SHP77 treated with DMSO at 0.1 percent for 48 hours (cell line): ENCODE measurements at regions not wholly inside any gene's neighbourhood (a gene's known extent, or its start where the extent isn't known, plus 50 kb on each side); places are given as distances from the start of the nearest gene placed in this dataset.
"Not testable (repeated sequence)": the region's sequence is repeated elsewhere in the genome, so short reads cannot be mapped to it uniquely, and the experiment has no call there.

Source experiments
- DNase-seq: peaks from one replicate; lab custom pipeline; 2025; lab: John Stamatoyannopoulos, UW

DNA sequence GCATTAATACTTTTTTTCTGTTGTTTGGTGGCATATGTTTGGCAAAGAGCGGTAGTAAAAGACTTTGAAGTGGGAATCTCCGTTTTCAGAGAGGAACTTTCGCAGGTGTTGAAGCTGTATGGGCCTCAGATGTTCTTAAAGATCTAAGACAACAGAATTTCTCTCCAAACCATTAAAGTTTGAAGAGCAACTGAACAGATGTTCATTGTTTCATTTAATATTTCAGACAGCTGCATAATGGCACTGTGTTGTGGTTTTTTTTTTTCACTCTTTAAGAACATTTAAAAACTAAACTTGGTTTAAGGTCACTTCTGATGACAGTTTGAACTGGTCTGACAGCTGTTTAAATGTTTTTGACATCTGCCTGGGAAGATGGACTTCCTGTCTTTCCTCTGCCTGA lies 882.7 kb upstream of the PCDH10 start:
- no peak for DNase-seq

DNA sequence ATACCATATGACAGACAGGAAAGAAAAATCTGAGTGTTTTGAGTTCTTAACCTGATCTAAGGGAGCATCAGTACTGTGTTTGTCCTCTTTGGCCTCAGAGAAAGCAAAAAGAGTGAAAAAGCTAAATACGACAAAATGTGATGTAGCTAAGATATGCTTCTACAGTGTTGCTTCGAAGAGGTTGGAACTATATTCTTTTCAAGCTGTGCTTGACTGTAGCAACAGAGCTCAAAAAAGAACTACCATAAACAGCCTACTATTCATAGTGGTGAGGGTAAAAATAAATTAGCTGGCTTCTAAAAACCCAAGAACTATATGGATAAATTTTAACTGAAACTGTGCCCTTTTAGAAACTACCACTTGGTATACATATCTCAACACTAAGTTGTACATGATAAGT lies 881.8 kb upstream of the PCDH10 start:
- DNase-seq, result no peak

DNA sequence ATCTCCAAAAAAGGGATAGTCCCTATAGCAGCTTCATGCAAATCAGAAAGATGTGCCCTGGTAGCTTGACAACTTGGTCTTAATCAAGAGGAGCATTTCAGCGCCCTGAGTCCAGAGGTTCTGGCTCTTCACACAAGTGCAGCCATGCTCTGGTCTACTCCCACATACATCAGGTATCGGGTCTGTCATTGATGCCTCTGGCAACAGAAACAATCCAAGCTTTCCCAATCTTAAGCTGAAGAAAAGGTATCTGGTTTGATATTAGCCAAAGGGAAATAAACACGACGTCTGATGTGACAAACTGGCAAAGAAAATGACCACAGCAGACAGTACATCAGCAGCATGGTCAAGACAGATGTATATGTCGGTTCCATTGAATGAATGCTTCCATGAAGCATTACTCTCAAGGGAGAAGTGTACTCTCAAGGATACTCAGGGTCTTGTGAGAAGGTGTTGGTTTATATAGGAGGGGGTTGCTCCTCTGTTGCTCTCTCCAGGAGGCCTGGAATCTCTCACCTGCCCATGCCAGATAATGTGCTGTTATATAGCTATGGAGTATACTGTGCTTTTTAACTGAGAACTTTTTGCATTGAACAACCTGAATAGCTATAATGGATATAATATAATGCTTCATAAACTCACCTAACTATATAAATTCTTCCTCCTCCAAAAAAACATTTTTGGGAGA lies 879.6 kb upstream of the PCDH10 start:
- DNase-seq, result no peak

DNA sequence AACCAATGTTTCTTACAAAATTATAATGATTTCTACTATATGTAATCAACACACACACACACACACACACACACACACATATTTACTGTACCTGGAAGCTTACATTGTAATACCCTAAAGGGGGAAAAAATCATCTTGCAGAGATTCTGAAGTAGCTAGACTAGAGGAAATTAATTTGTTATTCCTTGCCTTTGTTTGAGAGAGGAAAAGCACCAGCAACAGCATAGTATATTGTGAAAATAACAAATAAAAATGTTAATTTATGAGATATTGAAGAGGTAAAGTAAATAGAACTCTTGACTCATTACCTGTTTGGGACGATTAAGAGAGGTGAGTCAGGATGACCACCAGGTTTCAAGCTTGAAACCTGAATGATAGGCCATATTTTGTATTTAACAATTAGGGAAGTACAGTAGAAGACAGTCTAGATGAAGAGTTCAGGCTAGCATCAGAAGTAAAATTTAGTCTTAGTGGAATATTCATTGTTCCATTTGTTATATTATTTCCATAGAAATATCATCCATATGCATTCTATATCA lies 873.4 kb upstream of the PCDH10 start:
- no peak for DNase-seq

DNA sequence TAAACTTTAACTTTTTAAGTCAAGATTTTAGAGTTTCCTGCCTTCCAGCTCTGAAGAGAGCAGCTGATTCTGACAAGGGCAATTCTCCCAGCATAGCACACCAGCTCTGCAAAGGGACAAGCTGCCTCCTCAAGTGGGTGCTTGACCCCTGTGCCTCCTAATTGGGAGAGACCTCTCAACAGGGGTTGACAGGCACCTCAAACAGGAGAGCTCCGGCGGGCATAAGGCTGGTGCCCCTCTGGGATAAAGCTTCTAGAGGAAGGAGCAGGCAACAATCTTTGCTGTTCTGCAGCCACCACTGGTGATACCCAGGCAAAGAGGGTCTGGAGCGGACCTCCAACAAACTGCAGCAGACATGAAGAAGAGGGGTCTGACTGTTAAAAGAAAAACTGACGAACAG lies 872.9 kb upstream of the PCDH10 start:
- DNase-seq, result no peak

DNA sequence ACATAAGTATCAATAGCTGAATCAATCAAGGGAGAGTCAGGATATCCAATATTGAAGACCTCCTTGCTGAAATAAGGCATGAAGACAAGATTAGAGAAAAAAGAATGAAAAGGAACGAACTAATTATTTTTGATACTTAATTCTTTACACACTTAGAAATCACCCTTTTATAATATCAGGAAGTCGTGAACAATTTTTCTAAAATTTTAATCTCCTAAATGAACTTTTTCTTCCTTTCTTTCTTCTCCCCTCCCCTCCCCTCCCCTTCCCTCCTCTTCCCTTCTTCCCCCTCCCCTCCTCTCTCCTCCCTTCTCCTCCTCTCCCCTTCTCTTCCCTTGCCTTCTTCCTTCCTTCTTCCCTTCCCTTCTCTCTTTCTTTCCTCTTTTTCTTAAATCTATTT lies 872.1 kb upstream of the PCDH10 start:
- DNase-seq, result no peak

DNA sequence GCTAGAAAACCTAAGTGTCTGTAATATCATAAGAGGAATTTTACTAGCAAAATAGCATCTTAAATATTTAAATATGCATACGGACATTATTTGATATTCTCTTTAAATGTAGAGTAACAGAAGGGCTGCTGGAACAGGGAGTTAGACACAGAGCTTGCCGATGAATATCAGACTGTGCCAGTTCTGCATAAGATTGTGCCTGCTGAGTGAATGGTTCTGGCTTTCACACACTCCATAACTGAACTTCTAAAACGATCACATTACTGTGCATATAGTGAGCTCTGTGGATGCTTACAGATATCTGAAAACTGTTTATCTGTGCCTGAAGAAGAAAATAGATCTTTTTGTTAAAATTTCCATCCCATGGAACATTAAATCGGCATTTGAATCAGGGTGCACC lies 867.4 kb upstream of the PCDH10 start:
- no peak for DNase-seq

DNA sequence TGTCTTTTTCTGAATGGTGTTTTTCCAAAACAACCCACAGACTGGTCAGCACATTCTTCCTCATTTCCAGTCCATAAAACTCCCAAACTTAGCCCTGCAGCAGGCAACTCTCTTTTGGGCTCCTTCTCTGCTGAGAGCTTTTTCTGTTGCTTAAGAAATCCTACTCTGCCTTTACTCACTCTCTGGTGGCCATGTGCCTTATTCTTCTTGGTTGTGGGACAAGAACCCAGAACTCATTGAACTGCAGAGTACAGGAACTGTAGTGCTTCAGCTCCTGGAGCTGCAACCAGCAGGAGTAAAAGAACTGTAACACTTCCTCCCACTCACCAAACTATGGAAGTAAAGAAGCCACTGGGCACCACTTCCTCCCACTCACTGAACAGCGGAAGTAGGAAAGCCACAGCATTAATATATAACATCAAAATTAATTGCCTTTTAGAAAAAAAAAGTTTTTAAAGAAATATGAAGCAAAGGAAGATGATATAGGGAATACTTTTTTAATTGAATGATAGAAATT lies 864.1 kb upstream of the PCDH10 start:
- DNase-seq, result no peak

DNA sequence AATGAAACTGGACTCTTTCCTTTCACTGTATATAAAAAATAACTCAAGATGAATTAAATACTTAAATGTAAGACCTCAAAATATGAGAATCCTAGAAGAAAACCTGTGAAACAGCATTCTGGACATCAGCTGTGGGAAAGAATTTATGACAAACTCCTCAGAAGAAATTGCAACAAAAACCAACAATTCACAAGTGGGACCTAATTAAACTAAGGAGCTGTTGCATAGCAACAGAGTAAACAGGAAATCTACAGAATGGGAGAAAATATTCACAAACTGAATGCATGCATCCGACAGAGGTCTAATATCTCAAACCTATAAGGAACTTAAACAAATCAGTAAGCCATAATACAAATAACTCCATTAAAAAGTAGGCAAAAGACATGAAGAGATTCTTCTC lies 851.7 kb upstream of the PCDH10 start:
- DNase-seq, result no peak

DNA sequence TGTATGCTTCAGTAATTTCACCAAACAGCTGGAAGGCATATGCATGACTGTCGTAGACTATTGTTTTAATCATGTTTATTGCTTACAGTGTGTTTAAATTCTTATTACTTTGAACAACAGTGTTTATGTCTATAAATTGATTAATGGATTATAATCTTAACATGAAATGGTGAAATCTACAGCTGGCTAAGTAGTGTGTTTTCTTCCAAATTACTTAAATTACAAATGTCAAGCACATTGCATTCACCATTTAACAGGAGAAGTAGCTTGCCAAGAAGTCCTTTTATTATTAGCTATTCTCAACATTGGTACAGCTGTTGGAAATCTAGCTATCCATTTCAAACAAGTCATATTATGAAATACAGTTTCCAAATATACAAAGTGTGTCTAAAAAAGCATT lies 849.3 kb upstream of the PCDH10 start:
- DNase-seq, result no peak

DNA sequence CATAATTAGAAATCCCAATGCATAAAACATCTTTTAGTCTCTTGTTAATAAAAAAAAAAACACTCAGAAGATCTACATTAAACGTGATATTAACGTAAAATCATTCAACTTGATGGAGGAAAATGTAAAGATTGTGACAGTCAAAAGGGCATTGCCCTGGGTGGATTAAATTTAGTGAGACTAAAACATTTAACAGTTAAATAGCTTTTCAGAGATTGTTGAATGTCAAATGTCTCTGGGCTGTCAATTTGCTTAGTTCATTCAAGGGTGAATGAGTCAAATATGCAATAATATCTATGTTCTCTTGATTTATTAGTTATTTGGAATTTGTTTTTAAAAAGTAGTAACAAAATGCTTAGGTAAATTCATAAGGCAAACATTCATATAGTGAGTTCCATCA lies 836.6 kb upstream of the PCDH10 start:
- no peak for DNase-seq

DNA sequence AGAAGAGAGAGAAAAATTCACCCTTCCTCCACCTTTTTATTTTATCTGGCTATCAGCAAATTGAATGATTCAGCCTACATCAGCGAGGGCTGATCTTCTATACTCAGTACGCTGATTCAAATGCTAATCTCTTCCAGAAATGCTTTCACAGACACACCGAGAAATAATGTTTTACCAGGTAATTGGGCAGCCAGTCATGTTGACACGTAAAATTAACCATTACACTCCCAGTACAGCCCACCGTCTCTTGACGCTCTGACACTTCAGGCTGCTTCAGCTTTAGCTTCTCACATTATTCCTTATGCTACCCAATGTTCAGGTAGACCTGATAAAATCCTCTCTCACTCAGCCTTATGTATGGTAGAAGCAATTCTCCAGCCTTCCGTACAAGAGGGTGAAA lies 835.2 kb upstream of the PCDH10 start:
- DNase-seq, result no peak

DNA sequence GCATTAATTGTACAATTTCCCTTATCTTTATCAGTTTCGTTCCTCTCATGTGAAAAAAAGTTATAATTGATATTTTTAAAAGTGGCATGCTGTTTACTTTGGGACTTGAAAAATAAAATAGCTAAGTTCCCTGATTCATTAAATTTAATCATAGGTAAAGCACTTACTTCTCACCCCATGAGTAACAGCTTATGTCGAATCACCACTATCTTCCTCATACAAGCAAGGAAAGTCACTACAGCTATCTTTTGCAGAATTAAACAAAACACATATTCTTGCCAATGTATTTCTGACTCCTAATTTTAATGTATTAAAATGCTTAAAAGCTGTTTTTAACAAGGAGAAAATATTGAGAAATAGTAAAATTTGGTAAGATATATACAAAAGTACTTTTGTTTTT lies 832.4 kb upstream of the PCDH10 start:
- DNase-seq, result no peak

DNA sequence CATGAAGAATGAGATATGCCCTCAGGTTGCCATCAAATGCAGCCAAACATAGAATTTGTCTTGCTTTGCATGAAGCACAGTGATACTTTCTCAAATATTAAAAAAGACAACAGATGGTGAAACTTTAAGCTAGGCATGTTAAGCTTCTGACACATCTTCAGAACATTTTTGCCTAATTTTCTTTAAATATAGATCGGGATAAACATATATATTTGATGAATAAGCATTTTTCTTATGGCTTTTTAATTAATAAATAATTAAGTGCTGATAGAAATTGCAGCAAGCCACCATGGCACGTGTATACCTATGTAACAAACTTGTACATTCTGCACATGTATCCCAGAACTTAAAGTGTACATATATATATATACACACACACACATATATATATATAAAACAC lies 831.2 kb upstream of the PCDH10 start:
- DNase-seq, result no peak

DNA sequence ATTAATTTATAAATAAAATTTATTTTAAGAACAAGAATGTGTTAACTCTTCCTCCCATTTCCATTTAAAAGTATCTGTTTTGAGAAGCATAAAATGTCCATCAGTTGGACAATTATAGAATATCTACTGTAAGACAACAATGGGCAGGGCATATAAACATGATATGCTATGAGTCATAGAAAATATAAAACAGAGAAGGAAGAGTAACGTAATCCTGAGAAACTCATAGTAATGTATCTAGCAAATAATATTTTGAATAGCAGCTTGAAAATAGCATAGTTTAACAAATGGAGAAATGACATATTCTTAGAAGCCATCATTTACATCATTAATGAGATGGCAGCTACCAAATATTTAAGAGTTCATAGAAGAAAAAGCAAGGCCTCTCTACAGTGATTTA lies 820.3 kb upstream of the PCDH10 start:
- DNase-seq, result no peak

DNA sequence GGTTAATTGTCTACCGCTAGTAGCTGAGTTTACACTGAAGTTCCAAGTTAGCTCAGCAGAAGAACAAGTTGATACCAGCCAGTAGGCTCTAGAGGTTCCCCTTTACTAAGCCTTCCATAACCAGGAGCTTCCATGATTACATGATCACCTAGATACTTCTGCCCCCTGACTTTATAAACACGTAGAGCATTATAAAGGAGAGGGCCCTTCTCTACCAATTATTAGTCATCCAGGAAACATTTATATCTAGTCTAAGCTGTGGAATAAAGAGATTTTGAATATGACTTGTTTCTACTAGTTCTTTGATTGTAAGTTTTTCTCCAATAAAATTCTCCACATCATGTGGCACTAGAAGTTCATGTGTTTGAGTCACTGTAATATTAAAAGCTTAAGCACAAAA lies 818.1 kb upstream of the PCDH10 start:
- DNase-seq, result no peak

DNA sequence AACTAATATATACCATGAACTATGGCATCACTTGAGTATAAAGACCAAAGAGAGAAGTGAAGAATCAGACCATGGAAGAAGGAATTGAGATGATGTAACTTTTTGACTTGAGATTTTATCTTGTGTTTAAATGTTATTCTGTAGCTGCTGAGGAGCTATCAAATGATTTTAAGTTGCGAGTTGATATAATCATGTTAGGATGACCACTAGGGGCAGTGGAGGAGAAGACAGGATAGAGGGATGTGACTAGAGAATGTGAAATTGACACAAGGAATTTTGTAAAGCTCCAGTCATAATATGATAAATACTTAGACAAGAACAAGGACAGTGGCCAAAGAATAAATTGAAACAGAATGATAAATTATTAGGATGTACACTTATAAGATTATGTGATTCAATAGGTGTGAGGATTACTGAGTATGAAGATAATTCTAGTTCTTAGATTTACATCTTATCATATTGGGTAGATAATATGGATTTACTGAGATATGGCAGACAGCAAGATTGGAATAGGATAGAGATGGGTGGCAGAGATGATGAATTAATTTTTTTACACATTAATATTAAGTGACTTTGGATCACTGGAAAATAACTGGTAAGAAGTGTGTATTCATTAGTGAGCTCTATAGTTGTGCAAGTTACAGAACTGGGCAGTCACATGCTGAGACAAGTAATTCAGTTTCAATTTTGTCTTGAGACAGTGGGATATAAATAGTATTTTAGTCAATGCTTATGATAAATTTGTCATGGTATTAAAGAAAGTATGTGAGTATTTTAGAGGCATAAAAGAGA lies 816.0 kb upstream of the PCDH10 start:
- DNase-seq, result no peak

DNA sequence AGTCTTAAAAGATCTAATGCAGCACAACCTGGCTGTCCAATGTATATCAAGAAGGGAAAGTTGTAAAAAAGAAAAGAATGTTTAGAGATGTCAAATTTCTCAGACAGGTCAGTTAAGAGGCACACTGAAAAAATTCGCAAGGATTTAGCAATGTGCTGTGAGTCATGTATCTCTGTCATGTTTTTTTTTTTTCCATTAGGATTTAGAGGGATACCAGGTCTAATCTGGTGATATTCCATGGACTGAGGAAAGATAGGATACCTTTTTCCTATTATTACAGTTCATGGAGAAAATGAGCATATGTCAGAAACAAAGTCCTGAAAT lies 815.4 kb upstream of the PCDH10 start:
- no peak for DNase-seq

DNA sequence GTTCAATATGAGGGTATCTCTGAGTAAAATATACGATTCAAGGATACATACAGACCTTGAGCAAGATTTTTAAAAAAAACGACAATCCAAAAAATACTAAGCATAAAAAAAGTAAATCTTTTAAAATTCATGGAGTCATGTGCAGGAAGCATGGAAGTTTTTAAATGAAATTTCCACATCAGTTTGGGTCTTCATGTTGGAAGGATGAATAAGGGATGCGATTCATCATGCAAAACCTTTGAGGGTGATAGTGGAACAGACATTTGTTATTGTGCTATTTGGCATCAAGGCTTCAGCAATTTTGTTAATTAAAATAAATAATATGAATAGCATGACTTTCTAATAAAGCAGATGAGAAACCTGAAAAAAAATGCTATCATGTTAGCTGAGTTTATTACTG lies 815.0 kb upstream of the PCDH10 start:
- DNase-seq, result no peak

DNA sequence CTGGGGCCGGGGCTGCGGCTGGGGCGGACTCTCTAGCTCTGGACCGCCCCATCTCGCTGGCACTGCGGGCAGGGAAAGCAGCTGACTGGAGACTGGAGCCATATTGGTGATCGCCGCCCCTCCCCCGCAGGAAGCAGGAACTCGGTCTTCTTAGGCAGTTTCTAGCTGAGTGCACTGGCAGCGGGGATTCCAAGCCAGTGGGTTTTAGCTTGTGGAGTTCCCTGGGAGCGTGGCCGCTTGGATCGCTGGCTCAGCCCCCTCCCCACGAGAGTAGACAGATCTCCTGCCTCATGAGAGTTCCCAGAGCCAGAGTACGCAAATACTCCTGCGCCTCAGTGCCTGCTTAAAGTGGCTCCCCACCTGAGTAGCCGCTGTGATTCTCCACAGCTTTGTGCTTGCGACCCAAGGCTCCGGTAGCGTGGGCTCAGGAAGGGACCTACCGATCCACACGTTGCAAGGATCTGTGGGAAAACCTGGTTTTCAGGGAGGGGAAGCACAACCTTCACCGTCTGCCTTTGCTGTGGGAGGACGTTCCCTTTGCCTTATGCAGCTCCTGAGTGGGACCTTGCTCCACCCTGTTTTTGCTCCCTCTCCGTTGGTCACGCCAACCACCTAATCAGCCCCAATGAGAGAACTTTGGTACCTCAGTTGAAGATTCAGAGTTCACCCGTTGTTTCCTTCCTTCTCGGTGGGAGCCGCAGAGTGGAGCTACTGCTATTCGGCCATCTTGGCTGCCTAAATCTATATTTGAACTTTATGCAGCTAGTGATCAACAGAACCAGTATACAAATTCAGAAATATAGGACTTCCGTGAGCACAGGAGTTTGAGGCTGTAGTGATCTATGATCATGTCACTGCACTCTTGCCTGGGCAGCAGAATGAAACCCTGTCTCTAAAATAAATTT lies 803.9 kb upstream of the PCDH10 start:
- DNase-seq, result no peak

DNA sequence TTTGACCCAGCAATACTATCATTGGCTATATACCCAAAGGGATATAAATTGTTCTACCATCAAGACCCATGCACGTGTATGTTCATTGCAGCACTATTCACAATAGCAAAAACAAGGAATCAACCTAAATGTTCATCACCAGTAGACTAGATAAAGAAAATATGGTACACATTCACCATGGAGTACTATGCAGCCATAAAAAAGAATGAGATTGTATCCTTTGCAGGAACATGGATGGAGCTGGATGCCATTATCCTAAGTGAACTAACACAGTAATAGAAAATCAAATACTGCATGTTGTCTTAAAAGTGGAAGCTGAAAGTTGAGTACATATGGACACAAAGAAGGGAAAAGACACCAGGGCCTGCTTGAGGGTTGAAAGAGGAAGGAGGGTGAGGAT lies 803.1 kb upstream of the PCDH10 start:
- no peak for DNase-seq

DNA sequence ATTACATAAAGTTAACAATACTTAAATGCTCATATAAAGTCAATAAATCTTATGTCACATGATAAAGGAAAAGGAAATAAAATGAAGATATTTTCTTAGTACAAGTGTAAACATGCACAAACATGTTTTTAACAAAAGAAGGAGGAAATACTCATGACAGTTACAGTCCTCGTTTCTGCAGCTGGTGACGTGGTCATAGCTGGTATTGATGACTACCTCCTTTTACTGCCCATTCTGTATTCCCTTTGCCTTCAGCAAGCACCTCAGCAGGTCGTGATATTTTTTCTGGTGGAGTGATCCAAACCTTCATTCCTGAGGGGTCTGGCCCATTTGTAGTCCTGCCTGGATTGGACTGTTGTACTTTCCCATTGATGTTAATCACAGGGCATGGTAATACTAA lies 797.5 kb upstream of the PCDH10 start:
- not testable (repeated sequence) for DNase-seq

DNA sequence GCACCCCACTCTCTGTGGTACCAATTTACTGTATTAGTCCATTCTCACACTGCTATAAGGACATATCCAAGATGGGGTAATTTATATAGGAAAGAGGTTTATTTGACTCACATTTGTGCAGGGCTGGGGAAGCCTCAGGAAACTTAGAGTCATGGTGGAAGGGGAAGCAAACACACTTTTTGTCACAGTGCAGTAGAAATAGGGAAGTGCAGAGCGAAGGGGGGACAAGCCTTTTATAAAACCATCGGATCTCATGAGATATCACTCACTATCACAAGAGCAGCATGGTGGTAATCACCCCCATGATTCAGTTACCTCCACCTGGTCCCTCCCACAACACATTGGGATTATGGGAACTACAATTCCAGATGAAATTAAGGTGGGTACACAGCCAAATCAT lies 766.9 kb upstream of the PCDH10 start:
- no peak for DNase-seq
